ENCODE measurements at regions not wholly inside any gene's neighbourhood (a gene's known extent, or its start where the extent isn't known, plus 50 kb on each side); places are given as distances from the start of the nearest gene placed in this dataset.

DNA sequence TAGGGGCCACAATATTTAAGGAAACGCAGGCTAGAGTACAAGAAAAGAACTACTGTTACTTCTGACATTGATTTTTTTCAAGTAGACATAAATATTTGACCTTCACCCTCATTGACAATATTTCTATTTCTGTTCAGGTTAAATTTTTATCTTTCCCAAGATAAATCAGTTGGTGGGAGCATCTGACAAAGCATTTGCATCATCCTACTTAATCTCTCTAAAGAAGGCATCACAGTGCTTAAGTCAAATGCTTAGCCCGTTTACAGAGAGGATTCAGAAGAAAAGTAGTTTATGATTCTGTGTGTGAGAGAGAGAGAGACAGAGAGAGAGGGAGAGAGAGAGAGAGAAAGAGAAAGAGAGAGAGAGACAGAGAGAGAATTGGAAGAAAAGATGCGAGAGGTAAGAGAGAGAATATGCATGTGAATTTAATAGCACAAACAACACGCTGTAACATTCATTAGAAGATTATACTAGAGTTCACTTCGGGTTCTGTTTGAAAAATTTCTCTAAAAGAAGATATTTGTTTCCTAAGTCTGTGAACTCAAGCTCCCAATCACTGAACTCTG lies 1093.3 kb upstream of the CDH6 start:
- TF ChIP-seq, protein P1, sequence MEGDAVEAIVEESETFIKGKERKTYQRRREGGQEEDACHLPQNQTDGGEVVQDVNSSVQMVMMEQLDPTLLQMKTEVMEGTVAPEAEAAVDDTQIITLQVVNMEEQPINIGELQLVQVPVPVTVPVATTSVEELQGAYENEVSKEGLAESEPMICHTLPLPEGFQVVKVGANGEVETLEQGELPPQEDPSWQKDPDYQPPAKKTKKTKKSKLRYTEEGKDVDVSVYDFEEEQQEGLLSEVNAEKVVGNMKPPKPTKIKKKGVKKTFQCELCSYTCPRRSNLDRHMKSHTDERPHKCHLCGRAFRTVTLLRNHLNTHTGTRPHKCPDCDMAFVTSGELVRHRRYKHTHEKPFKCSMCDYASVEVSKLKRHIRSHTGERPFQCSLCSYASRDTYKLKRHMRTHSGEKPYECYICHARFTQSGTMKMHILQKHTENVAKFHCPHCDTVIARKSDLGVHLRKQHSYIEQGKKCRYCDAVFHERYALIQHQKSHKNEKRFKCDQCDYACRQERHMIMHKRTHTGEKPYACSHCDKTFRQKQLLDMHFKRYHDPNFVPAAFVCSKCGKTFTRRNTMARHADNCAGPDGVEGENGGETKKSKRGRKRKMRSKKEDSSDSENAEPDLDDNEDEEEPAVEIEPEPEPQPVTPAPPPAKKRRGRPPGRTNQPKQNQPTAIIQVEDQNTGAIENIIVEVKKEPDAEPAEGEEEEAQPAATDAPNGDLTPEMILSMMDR (IDR thresholded peaks at IDR 0.05) = no peak
- TF ChIP-seq POLR2A (IDR thresholded peaks at IDR 0.05; ENCODE audit: low read depth) = no peak
- no peak for TF ChIP-seq EP300 (IDR thresholded peaks at IDR 0.05)
- no peak for TF ChIP-seq POLR2AphosphoS5 (IDR thresholded peaks at IDR 0.05)
